Natural killer cell (primary cell): ENCODE measurements at regions not wholly inside any gene's neighbourhood (a gene's known extent, or its start where the extent isn't known, plus 50 kb on each side); places are given as distances from the start of the nearest gene placed in this dataset.

Experiments used
- ATAC-seq, 3 donors: fragments of 150-1000 bp in 2 of 3; fragments of 200-7000 bp in 1 of 3; cut with Tn5 transposase; 1 replicate in 1 of 3; 2 replicates in 2 of 3; pipeline ENCODE4 v1.10.0; 2021; ENCODE audit warnings: mild to moderate bottlenecking in 2 of 3, moderate library complexity in 2 of 3
- DNase-seq, 2 donors: peaks; one replicate each; pipeline versions ENCODE4 v3.0.0 to v3.0.0-alpha.2; 2013 to 2021; ENCODE audit warnings: mixed read lengths in 1 of 2
- H3K27ac ChIP-seq: one replicate; pipeline ENCODE4 v1.5.1; 2013; ENCODE audit warnings: mild to moderate bottlenecking, low read length
- H3K27me3 ChIP-seq: one replicate; pipeline ENCODE4 v1.6.1; 2013; ENCODE audit warnings: low read length; ENCODE audit not compliant: control insufficient read depth, insufficient read depth
- H3K36me3 ChIP-seq: one replicate; pipeline ENCODE4 v1.6.1; 2013; ENCODE audit warnings: low read length; ENCODE audit not compliant: control insufficient read depth, insufficient read depth
- H3K4me1 ChIP-seq: one replicate; pipeline ENCODE4 v1.6.1; 2013; ENCODE audit warnings: low read length; ENCODE audit not compliant: control insufficient read depth, insufficient read depth
- H3K4me3 ChIP-seq: one replicate; pipeline ENCODE4 v1.5.1; 2013; ENCODE audit warnings: low read length
- H3K9me3 ChIP-seq: one replicate; pipeline ENCODE4 v1.6.1; 2013; ENCODE audit warnings: low read length; ENCODE audit not compliant: control insufficient read depth, insufficient read depth
- H3K27ac Mint-ChIP-seq, 2 donors: one replicate each; pipeline ENCODE4 v1.8.0; 2022; ENCODE audit warnings: mild to moderate bottlenecking in 2 of 2, mixed read lengths in 2 of 2, moderate library complexity in 1 of 2
- H3K27me3 Mint-ChIP-seq, 2 donors: one replicate each; pipeline ENCODE4 v1.8.0; 2022; ENCODE audit warnings: low read depth in 2 of 2, mixed read lengths in 2 of 2
- H3K36me3 Mint-ChIP-seq: one replicate; pipeline ENCODE4 v1.8.0; 2022; ENCODE audit warnings: mixed read lengths
- H3K4me1 Mint-ChIP-seq, 2 donors: one replicate each; pipeline ENCODE4 v1.8.0; 2022; ENCODE audit warnings: mixed read lengths in 2 of 2
- H3K4me3 Mint-ChIP-seq: one replicate; pipeline ENCODE4 v1.8.0; 2022; ENCODE audit warnings: mild to moderate bottlenecking, moderate library complexity, mixed read lengths
- H3K9me3 Mint-ChIP-seq, 2 donors: one replicate each; pipeline ENCODE4 v1.8.0; 2022; ENCODE audit warnings: mixed read lengths in 2 of 2
- WGBS: methylation state at CpG from one replicate; pipeline ENCODE4 v1.1.7; 2013; ENCODE audit warnings: missing lambda C conversion rate; ENCODE audit not compliant: insufficient coverage; 5-methylcytosine and 5-hydroxymethylcytosine counted together
- intact Hi-C: fragments of 100-400 bp; cut with micrococcal nuclease; formaldehyde crosslinking; loops from one replicate; pipeline ENCODE4 v1.14.2; 2022
- TF ChIP-seq, protein P1 (sequence below): fragments of 200-600 bp; IDR thresholded peaks from one replicate; pipeline ENCODE4 v1.8.0; 2022; ENCODE audit warnings: antibody characterized with exemption

DNA sequence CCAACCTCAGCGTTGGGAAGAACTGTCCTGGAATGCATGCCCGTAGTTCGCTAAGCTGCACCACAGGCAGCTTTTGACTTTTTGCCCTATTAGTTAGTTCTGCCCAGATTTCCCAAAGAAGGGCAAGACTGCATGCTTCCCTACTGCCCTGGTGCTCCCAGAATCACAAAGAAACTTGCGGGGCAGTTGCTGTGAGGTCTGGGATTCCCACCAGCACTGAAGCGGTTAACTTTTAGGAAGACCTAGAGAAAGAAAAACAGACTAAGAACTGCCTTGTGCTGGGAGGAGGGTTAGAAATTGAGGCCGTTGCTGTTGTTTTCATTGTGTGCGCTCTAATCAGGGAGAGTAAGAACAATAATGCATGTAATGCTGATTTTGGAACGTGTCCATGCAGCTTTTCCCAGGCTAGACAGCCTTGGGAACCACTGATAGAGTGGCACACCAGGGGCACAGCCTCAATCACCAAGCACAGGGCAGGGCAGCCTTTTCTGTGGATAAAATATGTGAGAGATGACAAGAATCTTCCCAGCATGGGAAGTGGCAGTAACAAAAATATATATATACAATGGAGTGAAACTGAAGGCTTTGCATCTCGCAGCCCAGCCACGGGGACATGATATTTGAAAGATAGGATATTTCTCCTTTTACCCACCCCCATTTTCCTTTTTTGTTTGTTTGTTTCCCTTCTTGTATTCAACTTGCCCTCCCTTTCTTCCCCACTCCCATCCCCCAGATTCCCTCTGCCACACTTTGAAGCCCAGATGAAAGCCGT lies 137.7 kb upstream of the HEY2 start:
- no peak for ATAC-seq
- no peaks in the 10 kb centered on the region for H3K4me1 Mint-ChIP-seq

DNA sequence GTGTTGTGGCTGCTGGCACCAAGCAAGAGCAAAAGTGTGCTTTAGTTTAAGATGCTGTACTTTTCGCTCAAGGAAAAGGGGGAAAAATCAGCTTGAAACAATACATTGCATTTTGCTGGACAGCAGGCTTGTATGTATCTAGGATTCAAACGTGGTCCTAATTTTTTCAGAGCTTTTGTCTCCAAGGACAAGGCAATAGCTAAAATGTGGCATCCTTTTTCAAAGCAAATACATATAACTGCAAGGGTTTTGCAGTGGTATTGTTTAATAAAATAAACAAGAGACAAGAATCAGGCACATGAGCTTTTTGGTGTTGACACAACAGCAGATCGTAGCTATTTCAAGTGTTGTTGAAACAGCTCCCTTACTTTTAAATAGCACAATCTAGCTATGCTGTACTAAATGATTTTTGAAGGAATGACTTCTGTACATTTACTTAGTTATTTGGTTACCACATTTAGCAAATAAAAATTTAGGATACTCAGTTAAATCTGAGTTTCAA lies 137.0 kb upstream of the HEY2 start:
- TF ChIP-seq, protein P1, sequence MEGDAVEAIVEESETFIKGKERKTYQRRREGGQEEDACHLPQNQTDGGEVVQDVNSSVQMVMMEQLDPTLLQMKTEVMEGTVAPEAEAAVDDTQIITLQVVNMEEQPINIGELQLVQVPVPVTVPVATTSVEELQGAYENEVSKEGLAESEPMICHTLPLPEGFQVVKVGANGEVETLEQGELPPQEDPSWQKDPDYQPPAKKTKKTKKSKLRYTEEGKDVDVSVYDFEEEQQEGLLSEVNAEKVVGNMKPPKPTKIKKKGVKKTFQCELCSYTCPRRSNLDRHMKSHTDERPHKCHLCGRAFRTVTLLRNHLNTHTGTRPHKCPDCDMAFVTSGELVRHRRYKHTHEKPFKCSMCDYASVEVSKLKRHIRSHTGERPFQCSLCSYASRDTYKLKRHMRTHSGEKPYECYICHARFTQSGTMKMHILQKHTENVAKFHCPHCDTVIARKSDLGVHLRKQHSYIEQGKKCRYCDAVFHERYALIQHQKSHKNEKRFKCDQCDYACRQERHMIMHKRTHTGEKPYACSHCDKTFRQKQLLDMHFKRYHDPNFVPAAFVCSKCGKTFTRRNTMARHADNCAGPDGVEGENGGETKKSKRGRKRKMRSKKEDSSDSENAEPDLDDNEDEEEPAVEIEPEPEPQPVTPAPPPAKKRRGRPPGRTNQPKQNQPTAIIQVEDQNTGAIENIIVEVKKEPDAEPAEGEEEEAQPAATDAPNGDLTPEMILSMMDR, result no peak
- Mint-ChIP-seq H3K36me3 (no peaks in the 10 kb centered on the region), H3K27me3 (peaks cover 3 to 24% of the 10 kb centered on the region in 2 donors), H3K9me3 (no peaks in the 10 kb centered on the region), H3K4me1 (no peaks in the 10 kb centered on the region), H3K4me3 (no peak overlapping the region), H3K27ac (no peak overlapping the region)
- Histone ChIP-seq H3K4me3 (no peak overlapping the region), H3K4me1 (no peaks in the 10 kb centered on the region), H3K27ac (no peak overlapping the region), H3K9me3 (no peaks in the 10 kb centered on the region), H3K36me3 (no peaks in the 10 kb centered on the region), H3K27me3 (no peaks in the 10 kb centered on the region)
- WGBS, result 75% methylated on average over 3 of the region's 3 CpGs
- no peak for ATAC-seq
- intact Hi-C loops, result no loop called here
- no peak for DNase-seq

More for the DNA sequence above, 137.7 kb upstream of the HEY2 start:
- no peak overlapping the region for H3K4me3 ChIP-seq
- H3K4me3 Mint-ChIP-seq, result no peak overlapping the region
- no peak for DNase-seq
- H3K36me3 Mint-ChIP-seq, result no peaks in the 10 kb centered on the region
- intact Hi-C loops, result no loop called here
- no peak overlapping the region for H3K27ac ChIP-seq
- no peaks in the 10 kb centered on the region for H3K9me3 ChIP-seq
- no peaks in the 10 kb centered on the region for H3K36me3 ChIP-seq
- no peaks in the 10 kb centered on the region for H3K9me3 Mint-ChIP-seq
- TF ChIP-seq, protein P1, result no peak
- WGBS, result 86% methylated on average over 10 of the region's 11 CpGs
- peaks cover 5 to 25% of the 10 kb centered on the region in 2 donors for H3K27me3 Mint-ChIP-seq
- no peak overlapping the region for H3K27ac Mint-ChIP-seq
- no peaks in the 10 kb centered on the region for H3K27me3 ChIP-seq
- H3K4me1 ChIP-seq, result no peaks in the 10 kb centered on the region

DNA sequence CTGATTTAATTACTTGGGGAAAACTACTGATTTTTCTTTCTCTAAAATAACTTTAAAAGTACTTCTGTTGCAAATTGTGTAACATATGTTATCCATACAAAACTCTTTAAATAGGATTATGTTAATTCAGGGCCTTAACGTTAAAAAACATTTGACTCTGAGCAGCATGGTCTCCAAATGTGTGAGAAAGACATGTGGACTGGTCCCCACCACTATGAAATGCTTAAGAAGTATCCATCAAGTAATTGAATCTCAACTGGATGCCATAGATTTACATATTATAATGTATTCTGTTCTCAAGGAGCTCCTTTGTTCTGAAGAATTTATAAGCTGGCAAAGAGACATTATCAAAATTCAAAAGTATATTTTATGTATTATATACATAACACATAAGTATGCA lies 130.8 kb upstream of the HEY2 start:
- Mint-ChIP-seq H3K4me3 (no peak overlapping the region), H3K9me3 (no peaks in the 10 kb centered on the region), H3K27me3 (peaks cover 4 to 38% of the 10 kb centered on the region in 2 donors), H3K36me3 (no peaks in the 10 kb centered on the region), H3K4me1 (no peaks in the 10 kb centered on the region), H3K27ac (no peak overlapping the region)
- TF ChIP-seq, protein P1, result no peak
- H3K4me1 ChIP-seq, result no peaks in the 10 kb centered on the region
- H3K9me3 ChIP-seq, result no peaks in the 10 kb centered on the region
- no peaks in the 10 kb centered on the region for H3K27me3 ChIP-seq
- H3K4me3 ChIP-seq, result no peak overlapping the region
- no peak overlapping the region for H3K27ac ChIP-seq
- no peaks in the 10 kb centered on the region for H3K36me3 ChIP-seq
- WGBS, result 83% methylated on average over 1 of the region's 1 CpG
- intact Hi-C loops, result no loop called here
- DNase-seq (no peak), ATAC-seq (no peak)

DNA sequence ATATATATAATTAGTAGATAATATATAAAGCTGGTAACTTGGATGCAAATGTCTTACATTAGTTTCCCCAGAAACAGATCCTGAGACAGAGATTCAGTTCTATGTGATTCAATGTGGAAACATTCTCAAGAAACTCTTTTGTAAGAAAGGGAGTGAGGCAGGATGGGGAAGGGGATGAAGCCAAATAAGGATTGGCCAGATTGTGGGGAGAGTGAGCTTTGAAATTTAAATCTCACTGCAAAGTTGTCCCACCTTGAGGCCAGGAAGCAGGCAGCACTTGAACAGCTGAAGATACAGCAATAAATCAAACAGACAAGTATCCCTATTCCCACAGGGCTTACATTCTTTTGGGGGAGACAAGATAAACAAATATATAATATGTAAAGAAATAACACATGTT lies 126.3 kb upstream of the HEY2 start:
- H3K27ac ChIP-seq, result no peak overlapping the region
- no peak overlapping the region for H3K27ac Mint-ChIP-seq
- no peaks in the 10 kb centered on the region for H3K9me3 Mint-ChIP-seq
- H3K36me3 ChIP-seq, result no peaks in the 10 kb centered on the region
- DNase-seq (no peak), ATAC-seq (no peak)
- H3K4me1 Mint-ChIP-seq, result no peaks in the 10 kb centered on the region
- no peak overlapping the region for H3K4me3 Mint-ChIP-seq
- no peaks in the 10 kb centered on the region for H3K9me3 ChIP-seq
- no peaks in the 10 kb centered on the region for H3K36me3 Mint-ChIP-seq
- H3K4me1 ChIP-seq, result no peaks in the 10 kb centered on the region
- peaks cover 11 to 33% of the 10 kb centered on the region in 2 donors for H3K27me3 Mint-ChIP-seq
- H3K4me3 ChIP-seq, result no peak overlapping the region
- intact Hi-C loops, result no loop called here
- no peaks in the 10 kb centered on the region for H3K27me3 ChIP-seq
- TF ChIP-seq, protein P1, result no peak
